NCI-H1694 (cell line): ENCODE measurements at regions not wholly inside any gene's neighbourhood (a gene's known extent, or its start where the extent isn't known, plus 50 kb on each side); places are given as distances from the start of the nearest gene placed in this dataset.
"Not testable (repeated sequence)": the region's sequence is repeated elsewhere in the genome, so short reads cannot be mapped to it uniquely, and the experiment has no call there.

Experiments used
- DNase-seq: peaks from one replicate; lab custom pipeline; 2025; lab: John Stamatoyannopoulos, UW

- DNase-seq, result no peak
Observed at GRCh38 chr2:2472044-2472443, 141.0 kb upstream of the MYT1L start.

DNA sequence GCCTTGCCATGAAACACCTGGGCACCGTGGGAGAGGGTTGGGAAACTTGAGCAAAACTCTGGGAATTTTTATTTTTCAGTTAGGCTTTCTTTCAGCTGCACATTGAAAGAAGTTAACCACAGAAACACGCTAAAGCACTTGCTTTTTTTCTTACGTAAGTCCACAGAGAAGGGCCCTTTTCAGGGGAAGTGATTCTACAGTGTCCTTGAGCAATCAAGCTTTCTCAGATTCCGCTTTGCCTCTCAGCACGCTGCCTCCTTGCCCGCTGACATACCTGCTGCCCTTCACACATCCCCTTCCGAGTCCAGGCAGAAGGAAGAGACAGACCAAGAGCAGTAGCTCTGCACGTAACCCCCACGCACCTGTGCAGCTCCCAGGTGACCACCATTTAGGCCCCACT lies 135.5 kb upstream of the MYT1L start:
- DNase-seq, result no peak

DNA sequence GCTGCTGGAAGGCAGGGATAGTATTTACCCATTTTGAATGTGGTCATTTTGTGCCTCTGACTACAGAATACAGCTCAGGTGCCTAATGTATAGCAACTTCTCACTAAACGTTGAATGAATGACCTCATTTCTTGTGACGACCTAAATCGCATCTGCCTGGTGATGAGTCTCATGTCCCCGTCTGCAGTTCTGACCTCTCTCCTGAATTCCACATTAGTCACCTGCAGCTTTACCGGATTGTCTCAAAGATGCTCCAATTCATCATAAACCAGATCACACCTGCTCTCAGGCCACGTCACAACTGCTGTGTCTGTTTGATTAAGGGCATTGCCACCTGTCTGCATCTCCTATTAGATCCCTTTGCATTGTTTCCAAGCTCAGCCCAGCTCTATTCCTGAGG lies 133.6 kb upstream of the MYT1L start:
- DNase-seq, result no peak

- DNase-seq, result no peak
Observed at GRCh38 chr2:2464094-2464493, 133.0 kb upstream of the MYT1L start.

GRCh38 chr2:2456721-2457120 lies 125.6 kb upstream of the MYT1L start:
- no peak for DNase-seq

DNA sequence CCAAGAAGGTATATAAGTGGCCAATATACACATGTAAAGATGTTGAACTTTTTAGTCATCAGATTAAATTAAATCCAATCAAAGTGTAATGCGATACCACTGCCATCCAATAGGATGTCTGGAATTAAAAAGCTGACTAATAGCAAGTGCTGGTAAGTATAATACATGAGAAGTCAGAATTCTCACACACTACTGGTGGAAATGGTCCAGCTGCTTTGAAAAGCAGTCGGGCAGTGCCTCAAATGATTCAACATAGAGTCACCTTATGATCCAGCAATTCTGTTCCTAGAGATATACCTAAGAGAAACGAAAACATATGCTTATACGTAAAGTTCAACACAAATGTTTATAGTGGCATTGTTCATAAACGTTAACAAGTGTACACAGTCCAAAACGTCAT lies 124.1 kb upstream of the MYT1L start:
- DNase-seq, result no peak

- no peak for DNase-seq
Observed at GRCh38 chr2:2452961-2453360, 121.9 kb upstream of the MYT1L start.

DNA sequence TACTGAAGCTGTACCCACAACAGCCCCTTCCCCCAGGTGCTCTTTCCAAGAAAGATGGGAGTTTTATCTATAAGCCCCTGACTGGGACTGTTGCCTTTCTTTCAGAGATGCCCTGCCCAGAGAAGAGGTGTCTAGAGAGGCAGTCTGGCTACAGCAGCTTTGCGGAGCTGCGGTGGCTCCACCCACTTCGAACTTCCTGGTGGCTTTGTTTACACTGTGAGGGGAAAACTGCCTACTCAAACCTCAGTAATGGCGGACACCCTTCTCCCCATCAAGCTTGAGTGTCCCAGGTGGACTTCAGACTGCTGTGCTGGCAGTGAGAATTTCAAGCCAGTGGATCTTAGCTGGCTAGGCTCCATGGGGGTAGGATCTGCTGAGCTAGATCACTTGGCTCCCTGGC lies 120.2 kb upstream of the MYT1L start:
- DNase-seq, result not testable (repeated sequence)

GRCh38 chr2:2448178-2448577 lies 117.1 kb upstream of the MYT1L start:
- DNase-seq, result no peak

DNA sequence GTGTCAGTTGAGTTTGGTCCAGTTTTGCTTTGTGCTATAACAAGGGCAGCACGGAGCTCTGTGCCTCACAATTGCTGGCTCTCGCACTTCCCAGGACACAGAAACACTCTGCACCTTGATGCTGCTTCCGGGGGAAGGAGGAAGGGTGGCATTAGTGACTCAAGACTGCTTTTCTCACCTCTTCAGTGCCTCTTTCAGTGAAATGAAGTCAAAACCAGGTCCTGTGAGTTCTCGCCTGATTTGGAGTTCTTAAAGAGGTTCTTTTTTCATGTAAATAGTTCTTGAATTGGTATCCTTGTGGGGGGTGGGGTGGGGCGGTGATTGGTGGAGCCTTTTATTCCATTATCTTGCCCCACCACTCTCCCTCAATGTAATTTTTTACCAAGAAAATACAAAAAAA lies 91.5 kb upstream of the MYT1L start:
- DNase-seq, result no peak

- no peak for DNase-seq
Observed at GRCh38 chr2:2413525-2413924, 82.5 kb upstream of the MYT1L start.

DNA sequence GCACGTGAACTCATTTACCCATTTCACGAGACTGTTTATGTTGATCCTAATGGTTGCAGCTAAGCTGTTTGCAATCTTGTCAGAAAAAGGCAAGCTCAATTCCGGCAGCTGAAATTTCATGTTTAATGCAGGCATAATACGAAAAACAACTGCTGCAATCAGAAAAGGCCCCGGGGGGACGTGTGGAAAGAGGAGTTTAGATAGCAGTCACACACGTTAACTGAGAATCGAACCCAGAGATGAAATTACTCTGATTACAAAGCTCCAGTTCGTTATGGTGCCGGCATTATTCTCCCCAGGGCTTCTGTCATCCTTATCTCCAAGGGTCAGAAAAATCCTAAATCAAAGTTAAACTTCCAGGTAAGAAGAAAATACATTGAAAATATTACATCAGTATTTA lies 79.9 kb upstream of the MYT1L start:
- DNase-seq, result no peak

- DNase-seq, result no peak
Observed at GRCh38 chr2:2409481-2409880, 78.4 kb upstream of the MYT1L start.

- DNase-seq, result no peak
Observed at GRCh38 chr2:2405780-2406179, 74.7 kb upstream of the MYT1L start.

DNA sequence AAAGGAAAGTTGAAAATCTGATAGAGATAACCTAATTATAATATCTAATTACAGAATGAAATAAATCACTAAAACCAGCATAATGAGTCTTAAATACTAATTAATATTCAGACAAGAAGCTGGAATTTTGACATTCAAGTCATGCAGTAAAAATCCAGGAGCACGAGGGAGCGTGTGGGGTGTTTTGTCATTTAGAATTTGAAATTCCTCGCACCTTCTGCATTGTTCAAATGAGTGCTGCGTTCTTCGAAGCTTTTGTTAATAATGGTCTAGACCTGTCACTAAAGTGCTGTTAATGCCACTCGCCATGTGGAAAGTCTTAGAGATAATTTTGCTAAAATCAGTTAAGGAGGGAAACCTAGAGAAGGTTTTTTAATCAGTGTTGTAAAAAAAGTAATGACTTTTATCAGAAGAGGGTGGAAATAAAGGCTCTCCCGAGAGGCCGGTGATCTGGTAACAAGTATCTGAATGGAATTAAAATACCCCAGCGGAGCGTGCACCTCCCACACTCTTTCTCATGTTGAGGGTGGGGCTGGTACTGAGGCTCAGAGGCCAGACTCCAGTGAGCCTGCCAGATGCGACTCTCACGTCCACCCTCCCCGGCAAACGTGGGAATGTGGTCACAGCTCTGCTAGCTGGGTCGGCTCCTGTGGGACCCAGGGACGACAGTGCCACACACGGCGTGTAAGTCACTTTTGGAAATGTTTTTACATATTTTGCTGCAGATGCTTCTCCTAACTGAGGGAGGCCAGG lies 69.4 kb upstream of the MYT1L start:
- DNase-seq, result no peak

DNA sequence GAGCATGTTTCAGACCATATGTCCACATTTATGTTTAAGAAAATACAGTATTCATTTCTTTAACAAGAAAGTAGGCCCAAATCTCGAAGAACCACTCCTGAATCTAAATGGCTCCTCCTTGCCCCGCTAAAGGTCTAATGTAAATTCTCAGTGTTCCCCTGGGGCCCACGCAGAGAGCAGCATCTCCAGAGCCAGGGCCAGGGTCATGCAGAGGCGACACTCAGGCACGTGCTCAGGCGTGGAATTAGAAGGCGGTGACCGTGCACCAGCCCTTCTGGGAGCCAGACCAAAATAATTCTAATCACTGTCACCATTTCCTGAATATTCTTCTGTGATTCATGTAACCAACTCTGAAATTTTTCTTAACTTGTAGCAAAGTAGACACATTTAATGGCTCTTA lies 68.3 kb upstream of the MYT1L start:
- no peak for DNase-seq

DNA sequence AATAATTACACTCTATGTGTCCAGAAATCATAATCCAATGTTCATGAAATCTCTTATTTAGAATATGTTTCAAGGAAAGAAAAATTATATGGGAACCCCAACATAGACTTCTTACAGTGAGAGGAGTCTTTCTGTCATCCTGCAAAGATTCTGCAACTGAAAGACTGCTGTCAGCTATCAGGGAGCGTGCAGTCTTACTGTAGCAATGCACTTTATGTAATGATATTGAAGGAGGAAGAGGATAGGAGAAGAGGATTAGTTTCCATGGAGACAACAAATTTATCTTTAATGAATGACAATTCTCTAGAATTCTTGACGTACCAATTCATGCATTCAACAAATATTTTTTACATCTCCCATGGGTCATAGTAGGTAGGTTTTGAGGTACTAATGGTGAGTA lies 61.3 kb upstream of the MYT1L start:
- no peak for DNase-seq

DNA sequence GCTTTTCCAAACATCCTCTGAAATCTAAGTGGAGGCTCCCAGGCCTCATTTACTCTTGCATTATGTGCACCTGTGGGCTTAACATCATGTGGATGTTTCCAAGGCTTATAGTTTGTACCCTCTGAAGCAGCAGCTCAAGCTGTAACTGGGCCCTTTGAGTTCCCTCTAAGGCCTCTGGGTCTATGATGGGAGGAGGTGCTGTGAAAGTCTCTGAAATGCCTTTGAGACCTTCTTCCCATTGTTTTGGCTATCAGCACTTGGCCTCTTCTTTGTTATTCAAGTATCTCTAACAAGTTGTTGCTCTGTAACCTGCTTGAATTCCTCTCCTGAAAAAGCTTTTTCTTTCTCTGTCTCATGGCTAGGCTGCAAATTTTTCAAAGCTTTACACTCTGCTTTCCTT lies 58.1 kb upstream of the MYT1L start:
- DNase-seq, result no peak
